Right lobe of liver (tissue), 4 donors: ENCODE measurements at regions not wholly inside any gene's neighbourhood (a gene's known extent, or its start where the extent isn't known, plus 50 kb on each side); places are given as distances from the start of the nearest gene placed in this dataset.

Source experiments
- CTCF ChIP-seq, 4 donors: fragments of 200-600 bp in 3 of 4; fragments of 450-650 bp in 1 of 4; IDR thresholded peaks; one replicate each; pipeline versions ENCODE4 v1.5.1 to v1.8.0; 2016 to 2022; ENCODE audit warnings: antibody characterized with exemption in 4 of 4, mild to moderate bottlenecking in 2 of 4
- POLR2A ChIP-seq: fragments of 450-650 bp; IDR thresholded peaks from one replicate; pipeline ENCODE4 v1.6.1; 2017; ENCODE audit warnings: antibody characterized with exemption, mild to moderate bottlenecking
- donor health status: DM: no; HTN: no; CAD: no.
- donor health status: DM: no; HTN: no; CAD: no.
- donor health status: DM: no; HTN: yes; CAD: no.

GRCh38 chr3:181274025-181274424, 284.5 kb upstream of the DNAJC19 start:
- TF ChIP-seq POLR2A: no peak
- no peak for TF ChIP-seq CTCF (IDR thresholded peaks at IDR 0.05)
